GM18868 (cell line): ENCODE measurements at regions not wholly inside any gene's neighbourhood (a gene's known extent, or its start where the extent isn't known, plus 50 kb on each side); places are given as distances from the start of the nearest gene placed in this dataset.
A peak's percentile ranks its signal among the peaks of the same experiment; 100 is the strongest.

ENCODE experiments used
- ATAC-seq: cut with Tn5 transposase; IDR thresholded peaks from one replicate; pipeline ENCODE4 v1.9.1; 2021; ENCODE audit warnings: mild to moderate bottlenecking, moderate library complexity; ENCODE audit not compliant: unreplicated experiment

DNA sequence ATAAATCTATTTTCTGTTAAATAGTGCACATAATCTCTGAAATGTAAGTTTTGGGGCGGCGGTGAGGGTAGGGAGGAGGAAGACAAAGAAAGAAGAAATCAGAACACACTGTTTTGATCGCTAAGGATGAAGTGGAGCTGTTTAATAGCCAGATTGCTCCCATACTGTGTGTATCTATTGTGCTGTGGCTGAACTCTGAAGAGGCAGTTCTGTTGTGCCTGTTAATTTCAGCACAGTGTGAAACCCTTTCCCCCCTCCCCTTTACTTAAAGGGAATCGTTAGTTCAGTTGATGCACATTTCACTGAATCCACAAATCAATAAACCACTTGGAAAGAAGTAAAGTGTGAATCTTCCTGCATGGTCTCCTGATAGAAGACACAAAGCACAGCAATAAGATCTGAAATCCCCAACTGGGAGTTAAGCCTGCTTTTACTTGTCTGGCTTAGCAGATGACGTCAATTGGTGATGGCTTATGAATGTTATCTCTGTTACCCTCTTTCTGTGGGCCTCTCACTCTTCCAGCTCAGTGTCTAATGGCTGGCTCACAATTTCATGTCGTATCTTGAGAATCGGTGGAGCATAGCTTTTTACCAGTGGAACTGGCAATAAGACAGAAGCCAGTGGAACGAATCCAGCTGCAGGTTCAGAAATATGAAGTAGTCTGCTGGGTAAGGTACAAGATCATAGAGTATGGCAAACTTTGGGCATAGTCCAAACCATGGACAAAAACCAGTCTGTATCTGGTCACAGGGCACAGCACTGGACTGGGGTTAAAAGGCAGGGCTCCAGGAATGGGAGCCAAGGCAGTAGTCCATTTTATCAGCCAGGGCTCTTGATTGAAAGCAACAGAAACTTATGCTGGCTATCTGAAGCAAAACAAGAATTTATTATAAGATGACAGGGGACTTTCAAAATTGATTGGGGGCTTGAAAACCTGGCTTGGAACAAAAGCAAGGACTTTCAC is 413.5 kb upstream of the SEL1L start:
- no peak for ATAC-seq

DNA sequence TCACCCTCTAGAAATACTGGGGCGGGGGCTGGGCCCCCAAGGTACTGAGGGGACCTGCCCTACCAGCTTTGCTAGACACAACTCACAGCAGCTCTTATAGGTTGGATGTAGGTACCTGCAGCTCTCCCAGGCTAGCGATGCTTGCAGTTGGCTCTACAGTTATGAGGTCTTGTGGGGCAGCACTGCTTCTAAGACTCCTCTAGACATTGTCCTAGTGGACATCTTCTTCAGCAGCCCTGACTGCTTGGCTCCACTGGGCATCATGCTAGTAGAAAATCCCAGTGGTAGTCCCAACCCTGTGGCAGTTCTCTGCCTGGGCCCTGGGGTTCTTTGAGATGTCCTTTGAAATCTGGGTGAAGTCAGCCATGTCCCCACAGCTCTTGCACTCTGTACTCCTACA is 419.3 kb upstream of the SEL1L start:
- ATAC-seq: no peak

GRCh38 chr14:81953419-81953818 is 419.8 kb upstream of the SEL1L start:
- ATAC-seq: no peak

GRCh38 chr14:81955123-81955522 is 421.5 kb upstream of the SEL1L start:
- no peak for ATAC-seq

DNA sequence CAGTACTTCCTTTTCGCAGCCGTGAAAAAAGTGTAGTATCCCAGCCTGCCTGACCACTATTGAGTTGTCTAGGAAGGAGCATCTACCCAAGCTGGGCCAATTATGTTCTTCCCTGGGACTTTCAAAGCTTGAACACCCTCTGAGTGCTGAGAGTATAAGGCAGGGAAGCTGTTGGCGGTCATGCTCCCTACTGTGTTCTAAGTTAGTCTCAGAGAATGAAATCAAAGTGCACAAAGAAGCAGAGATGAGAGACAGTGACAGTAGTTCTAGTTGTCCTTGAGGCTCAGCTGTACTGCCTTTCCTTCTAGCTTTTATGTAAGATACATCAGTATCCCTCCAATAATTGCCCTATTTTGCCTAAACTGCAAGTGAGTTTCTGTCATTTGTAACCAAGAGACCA is 427.1 kb upstream of the SEL1L start:
- no peak for ATAC-seq

GRCh38 chr14:81963846-81964245 is 430.2 kb upstream of the SEL1L start:
- ATAC-seq: no peak

DNA sequence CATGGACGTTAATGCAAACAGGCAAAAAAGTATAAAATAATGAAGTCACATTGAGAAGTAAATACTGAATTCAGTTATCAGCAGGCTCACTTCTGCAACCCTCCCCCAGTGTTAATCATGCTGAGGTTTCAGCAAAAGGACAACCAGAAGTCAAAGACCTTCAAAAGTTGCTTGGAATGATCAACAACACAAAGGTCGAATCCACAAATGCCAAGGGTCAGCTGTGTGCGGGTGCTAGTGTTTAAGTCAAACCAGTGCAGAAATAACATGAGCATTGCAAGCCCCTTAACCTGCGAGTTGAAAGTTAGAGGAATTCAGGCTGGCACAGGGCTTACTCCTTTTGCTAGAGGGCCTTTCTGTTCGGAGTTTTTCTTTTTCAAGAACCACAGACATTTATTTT is 436.7 kb upstream of the SEL1L start:
- ATAC-seq: no peak

- no peak for ATAC-seq
These were observed 438.3 kb upstream of the SEL1L start for GRCh38 chr14:81971911-81972310.

DNA sequence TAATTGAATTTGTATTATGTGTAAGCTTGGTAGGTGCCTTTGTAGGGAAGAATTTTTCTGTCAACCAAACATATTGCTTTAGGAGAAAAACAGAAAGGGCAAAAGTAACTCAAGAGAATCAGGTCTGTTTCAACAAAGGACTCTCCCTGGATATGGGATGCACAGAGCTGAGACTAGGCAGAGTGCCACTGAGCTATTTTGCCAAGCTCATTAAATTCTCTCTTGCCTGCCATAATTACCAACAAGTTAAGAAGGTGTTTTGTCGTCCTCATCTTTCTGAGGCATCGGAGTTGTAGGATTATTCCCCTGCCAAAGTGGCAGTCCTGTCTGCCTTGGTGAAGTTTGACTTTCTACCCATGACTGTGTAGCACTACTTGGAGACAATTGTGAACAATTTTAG is 438.9 kb upstream of the SEL1L start:
- no peak for ATAC-seq

DNA sequence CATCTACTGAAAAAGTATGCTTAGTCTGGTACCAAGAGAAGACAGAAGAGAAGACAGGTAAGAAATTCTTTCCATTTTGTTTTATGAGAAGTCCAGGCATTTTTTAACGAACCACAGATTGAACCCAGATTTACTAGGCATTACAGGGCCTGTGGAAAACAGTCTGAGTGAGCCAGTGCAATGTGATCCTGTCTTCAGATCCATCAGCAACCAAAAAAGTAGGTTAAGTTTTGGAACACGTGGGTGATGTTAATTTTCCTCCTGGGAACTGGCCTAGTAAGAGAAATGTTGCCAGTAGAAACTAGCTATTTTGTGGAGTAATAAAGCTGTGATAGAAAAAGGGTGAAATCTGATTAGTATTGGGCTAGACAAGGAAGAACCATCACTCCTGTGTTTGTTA is 440.9 kb upstream of the SEL1L start:
- no peak for ATAC-seq

DNA sequence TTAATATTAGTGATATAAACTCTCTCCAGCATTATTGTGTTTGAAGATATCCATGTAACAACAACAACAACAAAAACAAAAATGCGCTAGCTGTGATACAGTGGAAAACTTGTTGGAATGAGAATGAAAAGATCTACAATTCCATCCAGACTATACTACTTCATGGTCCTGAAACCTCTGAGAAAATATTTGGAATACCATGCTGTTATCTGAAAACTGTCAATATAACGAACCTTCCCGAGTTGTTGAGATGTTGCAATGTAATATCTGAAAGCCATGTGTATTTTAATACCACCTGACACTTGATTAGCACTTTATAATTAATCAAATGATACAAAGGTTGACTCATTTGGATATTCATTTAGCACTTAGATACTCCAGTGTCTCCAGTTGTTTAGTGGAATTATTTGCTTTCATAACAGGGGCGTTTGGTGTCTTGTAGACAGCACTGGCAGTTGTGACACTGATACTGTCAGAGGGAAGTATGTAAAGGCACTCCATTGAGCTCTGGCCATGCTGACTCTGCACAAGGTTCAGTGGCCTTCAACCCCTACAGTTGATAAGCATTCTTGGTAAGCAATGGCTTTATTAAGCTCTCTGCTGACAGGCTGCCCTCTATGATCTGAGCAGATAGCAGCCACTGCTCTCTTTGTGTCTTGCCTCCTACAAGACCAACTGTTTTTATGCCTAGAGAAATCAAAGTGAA is 447.1 kb upstream of the SEL1L start:
- ATAC-seq: no peak

- ATAC-seq: no peak
These were observed 447.6 kb upstream of the SEL1L start for GRCh38 chr14:81981307-81981675.

GRCh38 chr14:81982046-81982445 is 448.4 kb upstream of the SEL1L start:
- no peak for ATAC-seq

DNA sequence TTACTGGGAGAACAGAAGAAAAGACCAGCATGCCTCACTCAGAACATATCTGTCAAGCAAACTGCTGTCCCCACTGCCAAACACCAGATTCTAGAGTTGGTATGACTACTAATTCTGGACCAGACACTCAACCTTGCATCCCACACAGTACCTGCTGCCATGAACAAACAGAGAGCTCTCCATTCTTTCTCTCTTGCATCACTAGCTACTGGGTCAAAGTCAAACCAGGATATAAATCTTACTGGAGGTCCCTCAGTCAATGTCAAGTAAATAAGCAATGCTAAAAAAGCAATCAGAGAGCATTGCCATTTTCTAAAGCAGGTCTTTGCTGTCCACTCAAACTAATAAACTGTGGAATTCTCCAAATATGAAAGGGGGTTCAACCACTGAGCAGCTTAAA is 452.4 kb upstream of the SEL1L start:
- ATAC-seq: no peak

- no peak for ATAC-seq
These were observed 455.6 kb upstream of the SEL1L start for GRCh38 chr14:81989211-81989610.

DNA sequence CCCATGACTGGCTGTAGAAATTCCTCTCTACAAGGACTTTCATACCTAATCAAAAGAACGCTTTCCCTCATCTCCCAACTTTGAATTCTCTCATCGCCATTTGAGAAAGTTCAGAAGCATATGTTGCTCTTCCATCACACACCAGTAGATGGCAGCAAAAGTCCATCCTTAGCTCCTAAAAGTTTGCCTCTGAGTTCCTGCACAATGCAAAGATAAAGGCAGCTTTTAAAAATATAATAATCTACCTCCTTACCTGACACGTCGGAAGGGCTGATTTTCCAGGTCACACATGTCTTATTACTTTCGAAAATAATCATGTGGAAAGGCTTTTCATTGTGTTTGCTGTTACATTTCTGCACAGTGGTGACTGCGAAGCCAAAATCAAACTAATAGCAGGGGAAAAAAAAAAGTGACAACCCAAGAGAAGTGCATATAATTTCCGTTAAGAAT is 456.7 kb upstream of the SEL1L start:
- peak; percentile 69 for ATAC-seq

DNA sequence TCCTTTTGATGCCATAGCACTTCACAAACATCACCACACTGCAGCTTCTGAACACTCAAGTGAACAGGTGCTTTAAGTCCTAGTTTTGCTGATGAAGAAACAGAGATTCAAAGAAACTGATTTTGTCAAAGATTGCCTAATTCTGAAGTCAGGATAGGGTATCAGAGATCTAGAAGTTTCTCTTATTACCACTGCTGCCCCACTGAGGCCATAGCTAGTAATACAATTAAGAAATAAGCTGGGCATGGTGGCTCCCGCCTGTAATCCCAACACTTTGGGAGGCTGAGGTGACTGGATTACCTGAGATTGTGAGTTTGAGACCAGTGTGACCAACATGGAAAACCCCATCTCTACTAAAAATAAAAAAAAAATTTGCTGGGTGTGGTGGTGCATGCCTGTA is 458.3 kb upstream of the SEL1L start:
- peak; percentile 55 for ATAC-seq

DNA sequence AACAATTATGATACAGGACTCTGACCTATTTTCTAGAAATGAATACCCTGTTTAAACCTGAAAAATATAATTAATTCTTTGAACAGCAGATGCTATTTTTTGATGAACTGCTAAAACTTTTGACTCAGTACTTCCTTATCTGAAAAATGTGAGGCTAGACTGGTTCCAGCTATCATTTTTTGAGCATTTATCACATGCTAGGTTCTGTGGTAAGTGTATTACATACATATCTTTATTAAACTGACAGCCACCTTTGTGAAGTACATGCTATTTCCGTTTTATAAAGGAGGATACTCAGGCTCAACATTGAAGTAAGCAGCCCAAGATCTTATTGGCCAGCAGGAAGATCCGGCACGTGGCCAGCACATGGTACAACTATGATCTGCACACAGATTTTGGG is 459.8 kb upstream of the SEL1L start:
- ATAC-seq: no peak

GRCh38 chr14:82003426-82003825 is 469.8 kb upstream of the SEL1L start:
- no peak for ATAC-seq

DNA sequence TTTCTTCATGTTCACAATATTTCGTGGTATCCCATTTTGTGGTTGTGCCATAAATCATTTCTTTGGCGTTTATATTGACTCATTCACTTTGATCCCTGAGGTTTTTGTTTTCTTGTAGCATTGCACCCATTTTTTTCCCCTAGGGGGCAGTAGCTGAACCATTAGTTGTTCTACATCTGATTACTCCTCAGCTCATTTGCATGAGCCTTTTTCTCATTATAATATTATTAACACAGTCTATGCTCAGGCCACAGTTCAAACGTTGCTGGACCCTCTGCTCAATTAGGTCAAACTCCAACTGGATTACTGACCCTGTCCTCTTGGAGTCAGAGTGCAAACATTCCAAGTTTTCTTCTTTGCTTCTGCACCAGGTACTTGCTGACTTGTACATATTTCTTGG is 475.4 kb upstream of the SEL1L start:
- ATAC-seq: no peak

DNA sequence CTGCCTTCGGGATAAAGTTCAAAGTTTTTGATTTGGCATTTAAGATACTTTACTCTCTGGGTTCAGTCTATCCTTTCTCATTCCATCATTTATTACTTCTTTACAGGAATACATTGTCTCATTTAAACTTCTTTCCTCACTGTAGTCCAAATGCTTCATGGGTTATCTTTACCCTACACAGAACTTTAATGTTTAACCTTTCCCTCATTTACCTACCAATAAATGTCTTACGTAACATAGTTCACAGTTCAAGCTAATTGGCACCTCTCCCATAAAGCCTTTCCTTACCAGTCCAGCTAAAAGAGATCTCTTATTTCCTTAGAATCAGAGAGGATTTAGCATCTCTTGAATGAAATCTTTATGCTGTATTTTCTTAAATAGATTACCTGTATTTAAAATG is 476.3 kb upstream of the SEL1L start:
- no peak for ATAC-seq

DNA sequence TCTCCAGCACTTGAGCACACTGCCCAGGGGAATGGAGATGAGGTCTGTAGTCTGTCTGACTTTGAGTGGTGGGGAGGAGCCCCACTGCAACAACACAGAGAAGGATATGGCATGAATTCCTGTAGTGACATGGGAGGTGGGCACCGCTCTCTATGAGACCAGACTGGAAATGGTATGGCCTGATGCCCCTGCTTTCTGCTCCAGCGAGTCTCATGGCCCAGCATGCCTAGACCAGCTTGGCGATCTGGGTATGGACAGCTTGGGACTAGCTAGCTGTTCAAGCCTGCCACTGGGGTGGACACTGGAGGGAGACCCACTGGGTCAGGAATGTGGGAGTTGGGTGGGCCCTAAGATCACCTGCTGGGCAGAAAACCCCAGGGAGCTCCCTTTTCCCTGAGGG is 477.8 kb upstream of the SEL1L start:
- no peak for ATAC-seq
